GM21529 (cell line): ENCODE measurements at regions not wholly inside any gene's neighbourhood (a gene's known extent, or its start where the extent isn't known, plus 50 kb on each side); places are given as distances from the start of the nearest gene placed in this dataset.

ENCODE experiments used
- ATAC-seq: cut with Tn5 transposase; IDR thresholded peaks from one replicate; pipeline ENCODE4 v1.9.1; 2021; ENCODE audit not compliant: unreplicated experiment

- ATAC-seq = no peak
Measured at GRCh38 chr3:21801631-21802030, 50.6 kb upstream of the ZNF385D start.

GRCh38 chr3:21803604-21804003, 52.6 kb upstream of the ZNF385D start:
- ATAC-seq = no peak

GRCh38 chr3:21804330-21804729, 53.3 kb upstream of the ZNF385D start:
- ATAC-seq = no peak

GRCh38 chr3:21806733-21807132, 55.7 kb upstream of the ZNF385D start:
- ATAC-seq = no peak

- ATAC-seq = no peak
Measured at GRCh38 chr3:21825684-21826083, 74.7 kb upstream of the ZNF385D start.

GRCh38 chr3:21826416-21826815, 75.4 kb upstream of the ZNF385D start:
- no peak for ATAC-seq

GRCh38 chr3:21830541-21830940, 79.5 kb upstream of the ZNF385D start:
- ATAC-seq = no peak

GRCh38 chr3:21835264-21835663, 84.3 kb upstream of the ZNF385D start:
- ATAC-seq = no peak

GRCh38 chr3:21836227-21836626, 85.2 kb upstream of the ZNF385D start:
- no peak for ATAC-seq

- ATAC-seq = no peak
Measured at GRCh38 chr3:21839176-21839575, 88.2 kb upstream of the ZNF385D start.

- no peak for ATAC-seq
Measured at GRCh38 chr3:21839592-21839991, 88.6 kb upstream of the ZNF385D start.

GRCh38 chr3:21847005-21847404, 96.0 kb upstream of the ZNF385D start:
- no peak for ATAC-seq

- ATAC-seq = no peak
Measured at GRCh38 chr3:21859124-21860081, 108.4 kb upstream of the ZNF385D start.

- ATAC-seq = no peak
Measured at GRCh38 chr3:21860082-21860475, 109.1 kb upstream of the ZNF385D start.

GRCh38 chr3:21860657-21861056, 109.6 kb upstream of the ZNF385D start:
- no peak for ATAC-seq

GRCh38 chr3:21876782-21877181, 125.8 kb upstream of the ZNF385D start:
- no peak for ATAC-seq

GRCh38 chr3:21877214-21877754, 126.3 kb upstream of the ZNF385D start:
- ATAC-seq = no peak

GRCh38 chr3:21879184-21879886, 128.3 kb upstream of the ZNF385D start:
- ATAC-seq = no peak

- no peak for ATAC-seq
Measured at GRCh38 chr3:21888656-21889055, 137.6 kb upstream of the ZNF385D start.

GRCh38 chr3:21889166-21889565, 138.2 kb upstream of the ZNF385D start:
- no peak for ATAC-seq

- no peak for ATAC-seq
Measured at GRCh38 chr3:21892104-21892503, 141.1 kb upstream of the ZNF385D start.

- ATAC-seq = no peak
Measured at GRCh38 chr3:21893242-21893641, 142.2 kb upstream of the ZNF385D start.
